GM21390 (cell line): ENCODE measurements at regions not wholly inside any gene's neighbourhood (a gene's known extent, or its start where the extent isn't known, plus 50 kb on each side); places are given as distances from the start of the nearest gene placed in this dataset.
A peak's percentile ranks its signal among the peaks of the same experiment; 100 is the strongest.

Source experiments
- ATAC-seq: cut with Tn5 transposase; IDR thresholded peaks from one replicate; pipeline ENCODE4 v1.9.1; 2021; ENCODE audit not compliant: unreplicated experiment

DNA sequence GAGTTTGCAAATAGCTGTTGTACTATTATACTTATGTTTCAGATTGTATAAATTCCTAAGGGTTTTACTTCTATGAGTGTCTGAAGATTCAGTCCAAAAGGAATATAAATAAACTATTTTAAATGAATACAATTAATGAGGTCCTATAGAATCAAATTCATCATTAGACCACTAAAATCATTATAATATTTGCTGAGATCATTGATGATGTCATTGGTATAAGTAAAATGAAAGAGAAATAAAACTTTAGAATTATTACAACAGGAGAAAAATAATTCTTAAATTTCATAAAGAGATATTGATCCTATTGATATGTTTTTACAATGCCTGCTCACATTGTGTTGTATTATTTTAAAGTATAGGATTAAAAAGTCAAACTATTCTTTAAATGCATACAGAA lies 544.0 kb upstream of the ZWINT start:
- no peak for ATAC-seq

DNA sequence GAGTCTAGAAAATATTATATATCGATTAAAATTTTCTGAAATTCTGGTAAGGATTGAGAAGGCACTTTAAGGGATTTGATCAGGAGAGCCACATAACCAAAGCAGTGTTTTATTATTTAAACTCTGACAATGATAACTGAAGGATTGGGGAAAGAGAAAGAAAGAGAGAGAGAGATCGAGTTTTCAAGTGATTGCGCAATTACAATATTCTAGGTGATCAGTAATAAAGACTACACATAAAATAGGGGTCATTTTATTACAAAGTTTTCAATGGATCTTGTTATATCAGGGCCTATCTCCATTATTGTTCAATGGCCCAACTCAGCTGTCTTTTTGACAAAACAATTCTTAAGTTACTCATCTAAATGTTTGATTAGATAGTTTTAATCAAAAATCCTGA lies 541.5 kb upstream of the ZWINT start:
- no peak for ATAC-seq

DNA sequence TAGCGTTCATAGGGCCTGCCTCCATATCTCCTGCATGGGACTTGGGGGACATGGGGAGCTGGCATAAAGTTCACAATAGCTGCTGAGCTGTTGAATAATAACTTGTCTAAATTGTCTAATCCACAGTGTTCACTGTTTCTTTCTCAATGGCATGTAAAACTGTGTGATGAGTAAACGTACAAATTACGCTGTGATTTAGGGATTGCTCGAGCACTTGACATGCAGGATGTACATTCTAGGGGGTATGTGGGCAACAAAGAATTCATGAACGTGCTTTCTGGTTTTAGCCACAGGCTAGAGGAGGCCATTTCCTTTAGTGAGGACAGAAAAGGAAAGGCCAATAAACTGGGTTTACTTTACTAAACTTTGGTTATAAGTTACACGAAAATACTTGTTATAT lies 534.2 kb upstream of the ZWINT start:
- ATAC-seq = no peak

DNA sequence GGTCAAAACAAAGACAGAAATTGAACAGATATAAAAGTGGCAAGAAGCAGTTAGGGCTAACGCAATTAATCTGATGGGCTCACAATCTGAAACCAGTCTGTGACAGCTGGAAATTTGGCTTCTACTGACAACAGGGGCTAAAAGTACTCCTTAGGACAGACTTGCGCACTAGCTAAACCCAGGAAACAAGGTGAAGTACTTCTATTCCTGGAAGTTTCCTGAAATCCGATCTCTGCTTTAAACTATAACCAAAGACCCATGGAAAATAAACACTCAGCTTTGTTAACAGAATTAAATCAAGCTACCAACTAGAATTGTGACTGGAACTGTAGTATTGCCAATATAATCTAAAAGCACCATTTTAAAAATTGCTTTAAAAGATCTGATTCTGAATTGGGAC lies 520.2 kb upstream of the ZWINT start:
- ATAC-seq = no peak

DNA sequence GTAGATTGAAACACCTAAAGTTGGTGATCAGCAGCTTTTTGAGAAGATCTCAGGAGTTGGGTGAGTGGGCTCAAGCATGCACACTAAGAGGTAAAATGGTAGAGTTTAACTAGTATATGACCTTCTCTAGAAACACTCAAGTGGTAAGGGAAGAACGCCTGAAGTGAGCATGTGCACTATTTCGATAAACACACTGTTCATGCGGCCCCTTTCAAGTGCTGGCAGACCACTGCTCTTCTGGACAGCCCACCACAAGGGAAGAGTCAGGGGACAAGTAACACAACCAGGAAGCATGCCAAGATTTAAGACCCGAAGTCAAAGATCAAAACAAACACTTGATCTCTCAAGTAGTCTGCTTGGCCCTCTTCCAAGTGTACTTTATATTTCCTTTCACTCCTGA lies 519.5 kb upstream of the ZWINT start:
- no peak for ATAC-seq

DNA sequence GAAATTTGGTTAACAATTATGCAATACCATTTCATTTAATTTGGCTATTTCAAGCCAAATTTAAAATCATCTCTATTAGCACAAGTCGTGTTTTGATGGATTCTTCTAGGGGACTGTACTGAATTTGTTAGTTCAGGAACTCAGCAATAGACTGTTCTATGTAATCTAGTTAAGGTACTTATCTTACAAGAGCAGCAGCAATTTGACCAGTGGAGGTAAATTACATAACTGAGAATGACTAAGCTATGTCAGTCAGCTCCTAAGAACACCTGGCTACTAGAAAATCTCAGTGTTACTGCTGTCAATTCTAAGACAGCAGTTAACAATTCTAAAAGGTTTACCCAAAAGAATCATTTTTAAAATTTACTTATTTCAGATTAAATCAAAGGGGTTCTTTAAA lies 513.9 kb upstream of the ZWINT start:
- ATAC-seq = no peak

DNA sequence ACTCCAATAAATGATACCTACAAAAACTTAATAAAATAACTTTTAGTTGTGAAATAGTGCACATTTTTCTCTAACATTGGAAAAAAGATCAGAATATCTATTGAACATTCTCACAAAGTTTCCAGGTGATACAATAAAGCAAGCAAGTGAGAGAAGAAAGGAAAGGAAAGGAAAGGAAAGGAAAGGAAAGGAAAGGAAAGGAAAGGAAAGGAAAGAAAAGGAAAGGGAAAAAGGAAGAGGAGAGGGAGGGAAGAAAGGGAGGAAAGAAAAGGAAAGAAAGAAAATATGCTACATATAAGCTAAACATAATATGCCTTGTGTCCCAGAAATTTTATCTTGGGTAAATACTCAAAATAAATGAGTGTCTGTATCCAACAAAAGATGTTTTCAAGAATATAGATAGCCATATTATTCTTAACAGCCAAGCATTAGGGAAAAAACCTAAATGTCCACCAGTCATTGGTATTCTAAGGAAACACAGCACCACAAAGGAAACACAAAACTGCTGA lies 510.2 kb upstream of the ZWINT start:
- ATAC-seq = no peak

DNA sequence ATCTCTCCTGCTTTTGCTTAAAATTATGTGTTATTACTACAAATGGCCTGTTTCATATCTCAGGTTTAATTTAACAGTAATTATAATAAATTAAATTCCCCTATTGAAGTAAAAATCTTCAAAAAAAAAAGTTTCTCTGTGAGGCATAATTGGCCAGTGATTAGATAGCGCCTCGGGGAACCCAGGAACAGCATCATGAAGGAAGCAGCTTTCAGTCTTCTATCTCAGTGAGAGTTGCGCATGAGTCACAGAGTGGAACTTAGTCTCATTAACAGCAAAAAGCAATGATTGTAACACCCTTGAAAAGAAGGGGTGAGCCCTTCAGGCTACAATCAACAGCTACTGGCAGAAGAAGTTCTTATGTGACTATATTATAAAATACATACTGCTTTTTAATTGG lies 506.2 kb upstream of the ZWINT start:
- ATAC-seq = no peak

DNA sequence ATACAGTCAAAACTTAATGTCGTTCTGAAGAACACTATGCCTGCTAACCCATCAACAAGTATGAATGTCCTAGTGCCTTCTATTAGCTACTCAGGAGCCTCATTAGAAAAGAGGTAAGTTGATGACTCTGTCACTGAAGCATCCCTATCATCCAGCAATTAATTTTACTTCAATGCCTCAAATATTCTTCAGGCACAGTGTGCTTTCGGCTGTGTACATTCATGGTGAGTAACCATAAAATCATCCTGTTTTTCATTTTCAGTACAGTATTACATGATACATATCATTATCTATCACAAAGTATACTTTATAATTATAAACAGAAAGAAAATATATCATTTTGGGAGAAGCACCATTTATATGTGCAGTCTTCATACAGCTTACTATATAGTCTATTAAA lies 495.5 kb upstream of the ZWINT start:
- ATAC-seq = no peak

DNA sequence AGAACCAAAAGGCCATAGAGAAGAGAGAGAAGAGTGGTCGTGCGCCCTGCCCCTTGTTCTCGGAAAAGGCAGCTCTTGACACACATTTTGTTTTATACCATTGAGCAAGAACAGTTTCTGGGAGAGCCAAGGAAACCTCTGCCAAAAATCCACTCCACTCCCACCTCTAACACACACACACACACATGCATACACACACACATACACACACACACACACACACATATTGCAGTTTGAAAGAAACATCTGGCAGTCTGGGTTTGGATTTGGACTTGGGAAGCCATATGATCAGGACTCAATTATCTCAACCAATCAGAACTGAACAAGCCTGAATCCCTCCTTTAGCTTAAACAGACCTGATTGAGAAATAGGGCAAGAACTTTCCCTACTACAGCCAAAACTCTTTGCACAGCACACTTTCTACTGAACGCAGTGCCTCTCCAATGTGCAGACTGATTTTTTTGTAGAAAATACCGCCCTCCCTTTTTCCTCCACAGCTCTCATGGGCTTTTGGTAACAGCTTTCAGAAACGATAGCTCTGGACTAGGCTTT lies 484.0 kb upstream of the ZWINT start:
- no peak for ATAC-seq

DNA sequence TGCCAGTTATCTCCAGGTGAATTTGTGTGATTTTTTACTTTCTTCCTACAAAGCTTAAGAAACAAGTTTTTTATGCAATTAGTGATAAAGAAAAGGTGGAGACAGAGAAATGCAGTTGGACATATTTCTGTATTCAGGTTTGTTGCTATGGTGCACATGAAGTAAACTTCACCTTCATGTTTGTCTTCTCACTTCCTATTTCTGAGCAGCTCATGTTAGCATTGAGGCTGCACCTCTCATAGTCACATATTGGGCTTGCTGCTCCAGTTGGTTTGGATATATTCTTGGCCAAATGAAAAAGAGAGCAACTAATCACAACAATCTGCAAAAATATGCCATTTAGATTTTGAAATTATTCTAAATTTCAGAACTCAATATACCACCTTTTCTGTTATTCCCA lies 475.6 kb upstream of the ZWINT start:
- ATAC-seq = no peak

DNA sequence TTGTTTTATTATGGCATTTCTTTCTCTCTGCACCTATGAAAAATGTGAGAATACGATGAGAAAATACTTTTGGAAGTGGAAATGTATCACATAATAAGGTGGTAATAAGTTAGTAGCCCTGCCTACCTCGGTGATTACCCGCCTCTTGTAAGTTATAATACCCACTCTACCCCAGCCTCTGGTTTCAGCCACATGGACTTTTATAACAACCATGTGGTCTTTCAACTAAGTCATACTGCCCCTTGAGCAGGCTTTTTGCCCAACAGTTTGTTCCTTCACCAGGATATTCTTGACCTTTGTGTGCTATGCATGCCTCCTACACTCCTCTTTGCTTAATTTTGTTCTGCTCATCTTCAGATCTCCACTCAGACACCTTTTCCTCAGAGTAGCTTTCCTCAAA lies 470.6 kb upstream of the ZWINT start:
- no peak for ATAC-seq

DNA sequence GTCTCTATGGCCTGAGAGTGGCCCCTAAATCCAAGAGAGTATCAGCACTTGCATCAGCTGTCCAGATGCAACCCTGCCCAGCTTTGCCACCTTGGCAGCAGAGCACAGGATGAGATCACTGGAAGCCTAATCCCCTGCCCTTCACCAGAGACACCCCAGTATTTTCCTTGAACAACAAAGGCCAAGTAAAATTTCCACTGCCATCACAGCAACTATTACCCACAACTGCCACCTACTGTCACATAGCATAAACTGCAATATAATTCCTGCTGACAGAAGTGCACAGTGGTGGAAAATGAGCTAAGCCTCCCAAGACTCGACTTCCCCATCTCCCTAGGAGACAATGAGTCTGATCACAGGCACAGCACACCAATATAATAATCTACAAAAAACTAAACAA lies 462.8 kb upstream of the ZWINT start:
- ATAC-seq = peak; percentile 84

DNA sequence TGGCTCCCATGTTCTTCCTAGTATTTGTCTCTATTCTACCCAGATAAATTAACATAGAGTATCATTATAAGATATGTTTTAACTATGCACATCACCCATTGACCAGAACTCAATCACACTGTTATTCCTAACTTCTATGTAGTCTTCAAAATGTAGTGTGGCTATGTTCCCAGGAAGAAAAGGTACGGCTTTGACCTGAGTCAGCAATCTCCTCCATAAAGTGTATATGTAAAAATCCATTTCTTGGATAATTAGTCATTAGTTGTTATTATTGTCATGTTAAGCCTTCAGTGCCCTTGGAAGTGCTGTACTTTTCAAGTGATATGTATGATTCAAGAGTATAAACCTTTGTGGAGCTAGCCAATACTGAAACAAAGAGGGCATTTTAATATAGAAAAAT lies 444.0 kb upstream of the ZWINT start:
- no peak for ATAC-seq

DNA sequence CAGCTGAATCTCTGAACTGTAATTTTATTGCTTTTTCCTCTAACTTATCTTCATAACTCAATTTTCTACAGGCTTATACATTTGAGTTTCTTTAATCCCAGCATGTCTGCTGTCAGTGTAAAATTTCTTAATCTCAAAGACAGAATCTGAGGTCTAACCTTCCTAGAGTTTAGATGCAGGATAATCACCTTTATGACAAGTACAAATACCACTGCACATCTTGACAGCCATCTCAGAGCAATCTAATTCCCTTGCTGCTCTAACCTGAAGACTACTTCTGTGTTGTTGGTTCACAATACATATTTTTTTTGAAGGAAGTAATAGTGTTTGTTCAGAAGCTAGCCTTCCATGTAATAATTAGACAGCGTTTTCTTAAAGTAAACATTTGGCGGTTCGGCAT lies 424.2 kb upstream of the ZWINT start:
- no peak for ATAC-seq

DNA sequence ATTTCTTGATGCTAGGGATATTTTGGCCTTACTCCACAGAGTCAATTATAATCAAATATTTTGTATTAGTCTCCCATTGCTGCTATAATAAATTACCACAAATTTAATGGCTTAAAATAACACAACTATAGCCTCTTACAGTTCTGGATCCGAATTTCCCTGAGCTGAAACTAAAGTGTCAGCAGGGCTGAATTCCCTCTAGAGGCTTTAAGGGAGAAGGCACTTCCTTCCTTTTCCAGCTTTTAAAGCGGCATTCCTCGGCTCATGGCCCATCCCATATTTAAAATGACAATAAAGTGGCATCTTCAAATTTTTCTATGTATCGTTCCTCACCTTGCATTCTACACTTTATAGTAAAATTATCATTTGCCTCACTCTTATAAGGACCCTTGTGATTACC lies 421.4 kb upstream of the ZWINT start:
- no peak for ATAC-seq

DNA sequence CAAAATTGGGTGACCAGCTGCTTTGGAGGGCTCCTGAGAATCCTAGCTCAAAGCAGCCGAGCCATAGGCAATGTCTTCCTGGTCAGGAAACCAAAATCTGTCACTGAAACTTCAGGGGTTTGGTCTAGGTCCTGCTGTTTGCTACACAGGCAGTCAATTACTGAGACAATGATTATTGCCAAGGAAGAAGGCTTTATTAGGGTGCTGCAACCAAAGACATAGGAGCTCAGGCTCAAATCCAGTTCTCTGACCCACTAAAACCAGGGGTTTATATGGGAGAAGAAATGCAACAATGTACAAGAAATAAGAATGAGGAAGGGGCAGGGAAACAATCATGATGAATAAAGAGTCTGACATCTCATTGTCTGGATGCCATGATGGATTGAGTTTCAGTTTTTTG lies 410.3 kb upstream of the ZWINT start:
- ATAC-seq = no peak

DNA sequence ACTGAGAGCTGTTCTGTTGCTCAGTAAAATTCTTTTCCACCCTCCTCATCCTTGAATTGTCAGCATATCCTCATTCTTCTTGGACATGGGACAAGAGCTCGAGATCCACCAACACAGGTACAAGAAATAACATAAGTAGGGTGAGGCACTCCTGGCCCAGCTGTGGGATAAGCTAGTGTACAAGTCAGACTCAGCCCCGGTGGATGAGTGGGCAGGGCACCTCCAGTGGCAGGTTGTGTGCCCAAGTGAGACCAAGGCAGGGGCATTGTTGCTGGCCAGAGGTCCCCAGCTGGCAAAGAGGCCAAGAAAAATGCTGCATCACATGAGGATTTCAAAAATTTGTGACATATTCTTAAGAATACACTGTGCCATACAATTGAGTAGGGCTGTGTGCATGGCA lies 402.0 kb upstream of the ZWINT start:
- no peak for ATAC-seq

DNA sequence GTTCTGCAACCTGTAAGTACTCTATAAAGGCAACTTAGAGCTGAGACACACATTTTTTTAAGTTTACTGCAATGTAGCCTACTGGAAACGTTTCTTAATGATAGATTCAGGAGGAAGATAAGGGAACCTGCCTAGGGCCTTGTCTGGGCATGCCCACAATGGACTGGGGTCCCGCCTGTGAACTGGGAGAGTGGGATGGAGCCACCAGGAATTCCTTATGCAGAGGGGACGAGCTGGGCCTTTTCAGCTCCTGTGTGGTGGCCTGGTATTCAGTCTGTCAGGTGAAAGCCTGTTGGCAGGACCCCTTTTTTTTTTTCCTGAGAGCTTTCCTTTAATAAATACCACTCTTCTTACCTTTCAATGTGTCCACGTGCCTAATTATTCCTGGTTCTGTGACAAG lies 384.4 kb upstream of the ZWINT start:
- ATAC-seq = no peak

DNA sequence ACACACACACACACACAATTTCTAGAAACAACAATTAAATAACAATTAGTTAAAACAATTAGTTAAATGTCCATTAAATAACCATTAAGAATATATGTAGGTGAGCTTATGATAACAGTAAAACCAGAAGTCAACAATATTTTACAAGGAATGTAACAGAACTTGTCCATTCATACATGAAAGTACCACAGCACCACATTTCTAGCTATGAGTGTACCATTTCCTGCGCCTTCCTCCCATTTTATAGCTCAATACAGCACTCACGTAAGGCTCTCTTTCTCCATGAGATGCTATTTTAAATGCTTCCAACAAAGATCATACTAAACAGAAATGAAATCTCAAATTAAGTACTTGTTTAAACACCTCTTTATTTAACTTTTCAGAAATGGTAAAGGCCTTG lies 367.3 kb upstream of the ZWINT start:
- no peak for ATAC-seq

DNA sequence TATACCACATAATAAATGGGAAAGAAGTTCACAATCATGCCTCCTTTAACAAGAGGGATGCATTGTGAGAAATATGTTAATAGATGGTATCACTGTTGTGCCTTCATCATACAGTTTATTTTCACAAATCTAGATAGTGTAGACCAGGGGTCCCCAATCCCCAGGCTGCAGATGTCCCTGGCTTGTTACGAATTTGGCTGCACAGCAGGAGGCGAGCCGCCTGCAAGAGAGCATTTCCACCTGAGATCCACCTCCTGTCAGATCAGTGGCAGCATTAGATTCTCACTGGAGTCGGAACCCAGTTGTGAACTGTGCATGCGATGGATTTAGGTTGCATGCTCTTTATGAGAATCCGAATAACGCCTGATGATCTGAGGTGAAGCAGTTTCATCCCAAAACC lies 361.9 kb upstream of the ZWINT start:
- ATAC-seq = no peak

DNA sequence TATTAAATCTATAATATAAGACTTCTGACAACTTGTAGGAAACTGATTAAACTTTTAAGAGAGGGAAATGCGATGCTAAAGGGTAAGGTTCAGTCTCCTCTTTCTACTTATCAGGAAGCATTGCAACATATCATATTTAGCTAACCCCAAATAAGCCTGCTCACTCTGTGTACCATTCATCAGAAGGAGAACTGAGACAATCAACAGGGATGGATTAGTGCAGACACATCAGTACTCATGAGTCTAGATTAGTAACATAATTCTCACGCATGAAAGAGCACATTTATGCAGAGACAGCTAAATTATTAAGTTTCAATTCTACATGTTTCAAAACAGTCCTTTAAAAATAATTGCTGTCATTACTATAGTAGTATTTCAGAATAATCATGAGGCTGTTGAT lies 354.2 kb upstream of the ZWINT start:
- no peak for ATAC-seq

DNA sequence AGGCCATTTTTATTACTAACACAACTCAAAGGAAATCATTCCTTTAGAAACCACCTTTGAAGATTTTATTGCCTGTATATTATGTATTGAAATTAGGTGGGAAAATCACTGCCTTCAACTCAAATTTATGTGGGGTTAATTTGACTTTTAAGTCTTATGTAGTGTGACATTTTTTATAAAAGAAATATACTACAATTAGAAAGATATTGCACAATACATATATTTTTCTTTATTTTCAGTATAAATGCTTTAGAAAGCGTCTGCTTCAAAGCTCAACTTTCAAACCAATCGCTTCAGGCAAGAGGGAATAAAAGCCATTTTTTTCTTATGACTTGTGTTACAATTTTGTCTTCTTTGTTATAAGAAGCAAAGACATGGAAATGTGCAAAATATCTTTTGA lies 337.4 kb upstream of the ZWINT start:
- no peak for ATAC-seq

DNA sequence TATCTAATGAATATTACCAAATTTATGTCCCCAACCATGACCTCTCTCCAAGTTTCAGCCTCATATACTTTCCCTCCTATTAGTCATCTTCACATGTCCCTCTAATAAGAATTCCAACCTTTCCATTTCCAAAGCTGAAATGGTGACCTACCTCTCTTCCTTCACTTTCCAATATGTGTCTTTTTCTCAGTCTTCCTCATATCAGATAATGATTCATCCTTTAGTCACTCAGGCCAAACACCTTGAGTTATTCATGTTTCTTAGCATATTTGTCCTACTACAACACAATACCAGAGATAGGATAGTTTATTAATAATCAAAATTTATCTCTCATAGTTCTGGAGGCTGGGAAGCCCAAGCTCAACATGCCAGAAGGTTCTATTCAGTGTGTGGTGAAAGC lies 318.5 kb upstream of the ZWINT start:
- ATAC-seq = no peak
